COR-L47 (cell line): ENCODE measurements at regions not wholly inside any gene's neighbourhood (a gene's known extent, or its start where the extent isn't known, plus 50 kb on each side); places are given as distances from the start of the nearest gene placed in this dataset.
"Not testable (repeated sequence)": the region's sequence is repeated elsewhere in the genome, so short reads cannot be mapped to it uniquely, and the experiment has no call there.

ENCODE experiments used
- DNase-seq: peaks from one replicate; lab custom pipeline; 2025; lab: John Stamatoyannopoulos, UW

- no peak for DNase-seq
These were observed 129.8 kb downstream of the SEC23A start for GRCh38 chr14:38973083-38973700.

GRCh38 chr14:38972511-38972910, 130.5 kb downstream of the SEC23A start:
- DNase-seq = no peak

- DNase-seq = no peak
These were observed 131.6 kb downstream of the SEC23A start for GRCh38 chr14:38971258-38971921.

- DNase-seq = no peak
These were observed 138.4 kb downstream of the SEC23A start for GRCh38 chr14:38964630-38965029.

GRCh38 chr14:38960946-38961531, 142.0 kb downstream of the SEC23A start:
- DNase-seq = no peak

- DNase-seq = no peak
These were observed 144.0 kb downstream of the SEC23A start for GRCh38 chr14:38959021-38959420.

GRCh38 chr14:38958589-38958988, 144.4 kb downstream of the SEC23A start:
- peak; percentile 18 for DNase-seq

- no peak for DNase-seq
These were observed 151.6 kb downstream of the SEC23A start for GRCh38 chr14:38951451-38951850.

GRCh38 chr14:38950676-38951075, 152.4 kb downstream of the SEC23A start:
- DNase-seq = no peak

- no peak for DNase-seq
These were observed 154.5 kb downstream of the SEC23A start for GRCh38 chr14:38948576-38948975.

GRCh38 chr14:38948171-38948570, 154.9 kb downstream of the SEC23A start:
- no peak for DNase-seq

- DNase-seq = no peak
These were observed 155.7 kb downstream of the SEC23A start for GRCh38 chr14:38947343-38947742.

- DNase-seq = no peak
These were observed 158.3 kb downstream of the SEC23A start for GRCh38 chr14:38944691-38945090.

- DNase-seq = no peak
These were observed 161.5 kb downstream of the SEC23A start for GRCh38 chr14:38941488-38941887.

GRCh38 chr14:38932653-38933000, 170.4 kb downstream of the SEC23A start:
- DNase-seq = not testable (repeated sequence)

GRCh38 chr14:38931969-38932652, 170.9 kb downstream of the SEC23A start:
- no peak for DNase-seq

GRCh38 chr14:38930898-38931297, 172.1 kb downstream of the SEC23A start:
- no peak for DNase-seq

GRCh38 chr14:38930022-38930421, 173.0 kb downstream of the SEC23A start:
- DNase-seq = no peak

- DNase-seq = no peak
These were observed 173.6 kb downstream of the SEC23A start for GRCh38 chr14:38929416-38929815.

- DNase-seq = not testable (repeated sequence)
These were observed 181.1 kb downstream of the SEC23A start for GRCh38 chr14:38921893-38922292.

GRCh38 chr14:38915125-38915524, 187.9 kb downstream of the SEC23A start:
- no peak for DNase-seq

GRCh38 chr14:38910092-38910491, 192.9 kb downstream of the SEC23A start:
- DNase-seq = no peak

GRCh38 chr14:38904959-38905358, 198.1 kb downstream of the SEC23A start:
- no peak for DNase-seq
